Spleen (tissue), 11 donors: ENCODE measurements at regions not wholly inside any gene's neighbourhood (a gene's known extent, or its start where the extent isn't known, plus 50 kb on each side); places are given as distances from the start of the nearest gene placed in this dataset.

ENCODE experiments used
- DNase-seq: peaks from one replicate; pipeline ENCODE4 v3.0.0-alpha.2; 2020
- H3K27ac ChIP-seq, 8 donors: fragments of 200-600 bp; sonication (generic) in 7 of 8; 1 replicate in 4 of 8; 2 replicates in 4 of 8; pipeline versions ENCODE4 v1.5.0 to v1.8.0; 2016 to 2021; ENCODE audit warnings: inconsistent platforms in 4 of 8, mild to moderate bottlenecking in 4 of 8, moderate library complexity in 1 of 8
- H3K27me3 ChIP-seq, 7 donors: fragments of 200-600 bp; sonication (generic) in 6 of 7; replicated peaks in 1 of 7; 1 replicate in 4 of 7; 2 replicates in 3 of 7; pipeline versions ENCODE4 v1.5.0 to v1.8.0; 2016 to 2021; ENCODE audit warnings: inconsistent platforms in 3 of 7, mild to moderate bottlenecking in 1 of 7
- H3K36me3 ChIP-seq, 6 donors: fragments of 200-600 bp; sonication (generic) in 5 of 6; 1 replicate in 4 of 6; 2 replicates in 2 of 6; pipeline versions ENCODE4 v1.5.0 to v1.8.0; 2016 to 2021; ENCODE audit warnings: inconsistent platforms in 2 of 6
- H3K4me1 ChIP-seq, 6 donors: fragments of 200-600 bp; sonication (generic) in 5 of 6; 1 replicate in 3 of 6; 2 replicates in 3 of 6; pipeline versions ENCODE4 v1.5.0 to v1.8.0; 2016 to 2021; ENCODE audit warnings: inconsistent platforms in 3 of 6
- H3K4me3 ChIP-seq, 8 donors: fragments of 200-600 bp; sonication (generic) in 7 of 8; 1 replicate in 4 of 8; 2 replicates in 4 of 8; pipeline versions ENCODE4 v1.5.0 to v1.8.0; 2016 to 2021; ENCODE audit warnings: inconsistent platforms in 4 of 8, mild to moderate bottlenecking in 4 of 8, moderate library complexity in 2 of 8
- H3K9me3 ChIP-seq, 8 donors: fragments of 200-600 bp; sonication (generic) in 7 of 8; 1 replicate in 4 of 8; 2 replicates in 4 of 8; pipeline versions ENCODE4 v1.5.0 to v1.8.0; 2016 to 2021; ENCODE audit warnings: inconsistent platforms in 4 of 8
- POLR2A ChIP-seq, 3 donors: fragments of 450-650 bp; IDR thresholded peaks; one replicate each; pipeline ENCODE4 v1.5.1; 2017; ENCODE audit warnings: antibody characterized with exemption in 3 of 3, mild to moderate bottlenecking in 1 of 3
- POLR2AphosphoS5 ChIP-seq, 3 donors: sonication (generic); formaldehyde crosslinking; IDR thresholded peaks; one replicate each; pipeline ENCODE4 v1.5.1; 2017; ENCODE audit warnings: antibody characterized with exemption in 3 of 3
- WGBS, 5 donors: extraction: QIAGEN DNeasy Blood & Tissue Kit in 3 of 5; methylation state at CpG; one replicate each; pipeline versions ENCODE4 v1.1.5 to v1.1.7; 2013 to 2018; 5-methylcytosine and 5-hydroxymethylcytosine counted together
- intact Hi-C: fragments of 100-400 bp; cut with DNase I; formaldehyde crosslinking; loops from one replicate; pipeline ENCODE4 v1.15.0; 2023; ENCODE audit warnings: low total_unique reads
- TF ChIP-seq, protein P1 (sequence below), 11 experiments: fragments of 200-600 bp in 7 of 11; fragments of 450-650 bp in 4 of 11; sonication (generic) in 4 of 11; IDR thresholded peaks in 8 of 11; conservative IDR thresholded peaks in 3 of 11; 1 replicate in 7 of 11; 2 replicates in 4 of 11; pipeline versions ENCODE4 v1.4.0 to v1.8.0; 2016 to 2021; ENCODE audit warnings: antibody characterized with exemption in 11 of 11, inconsistent platforms in 4 of 11, mild to moderate bottlenecking in 1 of 11
- donor health status: healthy with polysubstance abuse.
- donor health status: DM: no; HTN: no; CAD: no; lungs with moderate emphysema.
- donor health status: DM: no; HTN: no; CAD: no.
- donor health status: Bipolar disorder and iron deficiency.
- donor health status: healthy.
- donor health status: DM: no; HTN: no; CAD: no.
- donor health status: DM: yes; HTN: yes; CAD: no.

DNA sequence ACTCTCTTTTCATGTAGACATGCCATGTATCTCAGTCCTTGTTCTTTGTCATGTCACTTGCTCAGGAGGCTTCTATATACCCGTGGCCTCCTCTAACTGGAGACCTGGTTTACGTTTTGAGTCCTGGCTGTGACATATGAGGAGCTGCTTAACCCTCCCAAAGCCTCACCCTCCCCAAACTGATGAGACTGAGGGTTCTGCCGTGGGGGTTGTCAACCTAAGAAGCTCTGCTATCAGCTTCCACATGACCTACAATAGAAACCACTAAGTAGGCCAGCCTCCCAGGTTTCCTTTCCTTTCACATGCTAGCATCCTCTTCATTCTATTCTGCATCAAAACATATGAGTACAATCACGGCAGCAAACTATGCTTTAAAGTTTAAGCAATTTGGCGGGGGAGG lies 76.8 kb upstream of the WSCD2 start:
- intact Hi-C loops, result no loop called here
- TF ChIP-seq, protein P1, sequence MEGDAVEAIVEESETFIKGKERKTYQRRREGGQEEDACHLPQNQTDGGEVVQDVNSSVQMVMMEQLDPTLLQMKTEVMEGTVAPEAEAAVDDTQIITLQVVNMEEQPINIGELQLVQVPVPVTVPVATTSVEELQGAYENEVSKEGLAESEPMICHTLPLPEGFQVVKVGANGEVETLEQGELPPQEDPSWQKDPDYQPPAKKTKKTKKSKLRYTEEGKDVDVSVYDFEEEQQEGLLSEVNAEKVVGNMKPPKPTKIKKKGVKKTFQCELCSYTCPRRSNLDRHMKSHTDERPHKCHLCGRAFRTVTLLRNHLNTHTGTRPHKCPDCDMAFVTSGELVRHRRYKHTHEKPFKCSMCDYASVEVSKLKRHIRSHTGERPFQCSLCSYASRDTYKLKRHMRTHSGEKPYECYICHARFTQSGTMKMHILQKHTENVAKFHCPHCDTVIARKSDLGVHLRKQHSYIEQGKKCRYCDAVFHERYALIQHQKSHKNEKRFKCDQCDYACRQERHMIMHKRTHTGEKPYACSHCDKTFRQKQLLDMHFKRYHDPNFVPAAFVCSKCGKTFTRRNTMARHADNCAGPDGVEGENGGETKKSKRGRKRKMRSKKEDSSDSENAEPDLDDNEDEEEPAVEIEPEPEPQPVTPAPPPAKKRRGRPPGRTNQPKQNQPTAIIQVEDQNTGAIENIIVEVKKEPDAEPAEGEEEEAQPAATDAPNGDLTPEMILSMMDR (IDR thresholded peaks at IDR 0.05 in 8 of 11, conservative IDR thresholded peaks at IDR 0.05 in 3 of 11), result no peak
- TF ChIP-seq POLR2A (IDR thresholded peaks at IDR 0.05) (no peak), POLR2AphosphoS5 (IDR thresholded peaks at IDR 0.05) (no peak)
- no peak for DNase-seq
- H3K27ac ChIP-seq, result no peak overlapping the region
- H3K4me3 ChIP-seq, result no peak overlapping the region
- no peaks in the 10 kb centered on the region for H3K36me3 ChIP-seq
- no peaks in the 10 kb centered on the region for H3K9me3 ChIP-seq
- H3K4me1 ChIP-seq, result peaks cover 0 to 7% (median 3%) of the 10 kb centered on the region in 6 donors
- 34 to 61% (median 38%) methylated on average over 5 of the region's 5 CpGs for WGBS, 5 donors
- peaks cover 0 to 60% (median 9%) of the 10 kb centered on the region in 7 donors for H3K27me3 ChIP-seq

DNA sequence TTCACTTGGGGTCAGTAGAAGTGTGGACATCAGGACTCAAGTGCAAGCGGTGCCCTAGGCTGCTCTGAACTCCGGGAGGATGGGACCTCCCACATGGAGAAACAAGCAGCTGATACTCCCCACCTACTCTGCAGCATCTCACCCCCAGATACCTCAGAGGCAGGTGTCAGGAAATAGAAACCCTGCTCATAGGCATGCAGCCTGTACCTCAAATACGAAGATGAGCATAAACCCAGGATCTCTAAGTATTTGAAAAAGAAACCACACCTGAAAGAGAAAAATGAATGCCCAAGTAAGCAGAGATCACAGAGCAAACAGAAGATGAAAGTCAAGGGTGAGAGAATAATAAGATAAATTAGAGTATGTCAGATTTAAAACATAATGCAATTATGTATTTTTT lies 75.6 kb upstream of the WSCD2 start:
- intact Hi-C loops, result no loop called here
- TF ChIP-seq, protein P1 (IDR thresholded peaks at IDR 0.05 in 8 of 11, conservative IDR thresholded peaks at IDR 0.05 in 3 of 11), result no peak
- no peak for TF ChIP-seq POLR2AphosphoS5 (IDR thresholded peaks at IDR 0.05)
- no peak for TF ChIP-seq POLR2A (IDR thresholded peaks at IDR 0.05)
- H3K4me3 ChIP-seq, result no peak overlapping the region
- H3K27ac ChIP-seq, result no peak overlapping the region
- WGBS, 5 donors, result 60 to 83% (median 74%) methylated on average over 3 of the region's 3 CpGs
- peaks cover 0 to 64% (median 13%) of the 10 kb centered on the region in 7 donors for H3K27me3 ChIP-seq
- H3K36me3 ChIP-seq, result no peaks in the 10 kb centered on the region
- no peak for DNase-seq
- H3K4me1 ChIP-seq, result no peaks in the 10 kb centered on the region
- no peaks in the 10 kb centered on the region for H3K9me3 ChIP-seq

DNA sequence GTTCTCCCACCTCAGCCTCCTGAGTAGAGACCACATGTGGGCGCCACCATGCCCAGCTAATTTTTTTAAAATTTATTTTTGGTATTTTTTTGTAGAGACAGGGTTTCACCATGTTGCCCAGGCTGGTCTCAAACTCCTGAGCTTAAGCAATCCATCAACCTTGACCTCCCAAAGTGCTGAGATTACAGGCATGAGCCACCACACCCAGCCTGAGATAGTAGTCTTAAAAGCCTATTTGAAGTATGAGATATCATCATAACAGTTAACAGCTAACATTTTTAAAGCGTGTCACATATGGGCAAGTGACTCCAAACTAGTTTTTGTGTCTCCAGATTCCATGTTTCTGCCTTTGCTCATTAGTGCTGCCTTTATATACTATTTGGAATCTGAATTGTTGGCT lies 74.6 kb upstream of the WSCD2 start:
- Histone ChIP-seq H3K27ac (no peak overlapping the region), H3K9me3 (no peaks in the 10 kb centered on the region), H3K4me3 (no peak overlapping the region), H3K4me1 (no peaks in the 10 kb centered on the region), H3K27me3 (peaks cover 0 to 61% (median 13%) of the 10 kb centered on the region in 7 donors), H3K36me3 (no peaks in the 10 kb centered on the region)
- TF ChIP-seq POLR2AphosphoS5 (IDR thresholded peaks at IDR 0.05) (no peak), POLR2A (IDR thresholded peaks at IDR 0.05) (no peak)
- TF ChIP-seq, protein P1 (IDR thresholded peaks at IDR 0.05 in 8 of 11, conservative IDR thresholded peaks at IDR 0.05 in 3 of 11), result no peak
- WGBS, 5 donors, result 77 to 94% (median 86%) methylated on average over 2 of the region's 2 CpGs
- DNase-seq, result no peak
- intact Hi-C loops, result no loop called here

DNA sequence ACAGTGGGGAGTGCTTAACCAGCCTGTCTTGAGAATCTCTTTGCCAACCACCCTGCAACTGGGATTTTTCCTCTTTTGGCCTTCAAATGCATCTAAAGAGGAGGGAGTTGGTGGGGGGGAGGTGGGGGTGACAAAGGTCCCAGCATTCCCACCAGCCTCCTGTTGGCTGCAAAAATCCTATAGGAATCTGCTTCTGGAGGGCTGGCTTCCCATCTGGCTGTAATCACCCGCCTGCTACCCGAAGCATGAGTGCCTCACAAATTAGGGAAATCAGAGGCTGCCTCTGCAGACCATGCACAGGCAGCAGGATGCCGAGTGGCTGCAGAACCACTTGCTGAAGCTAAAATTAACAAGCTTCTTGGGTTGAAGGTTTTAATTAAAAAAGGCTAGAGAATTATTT lies 73.9 kb upstream of the WSCD2 start:
- peaks cover 0 to 65% (median 13%) of the 10 kb centered on the region in 7 donors for H3K27me3 ChIP-seq
- no peaks in the 10 kb centered on the region for H3K9me3 ChIP-seq
- no peak for DNase-seq
- no peaks in the 10 kb centered on the region for H3K36me3 ChIP-seq
- no peaks in the 10 kb centered on the region for H3K4me1 ChIP-seq
- H3K4me3 ChIP-seq, result no peak overlapping the region
- intact Hi-C loops, result no loop called here
- TF ChIP-seq POLR2A (IDR thresholded peaks at IDR 0.05), result no peak
- TF ChIP-seq, protein P1 (IDR thresholded peaks at IDR 0.05 in 8 of 11, conservative IDR thresholded peaks at IDR 0.05 in 3 of 11), result no peak
- no peak for TF ChIP-seq POLR2AphosphoS5 (IDR thresholded peaks at IDR 0.05)
- 52 to 68% (median 53%) methylated on average over 3 of the region's 3 CpGs for whole genome bisulfite sequencing, 5 donors
- no peak overlapping the region for H3K27ac ChIP-seq
